Sigmoid colon (tissue), 6 donors: ENCODE measurements at regions not wholly inside any gene's neighbourhood (a gene's known extent, or its start where the extent isn't known, plus 50 kb on each side); places are given as distances from the start of the nearest gene placed in this dataset.

Source experiments
- DNase-seq: peaks from one replicate; pipeline ENCODE4 v3.0.0-alpha.2; 2019
- H3K27ac ChIP-seq, 4 donors: fragments of 200-600 bp; sonication (generic); one replicate each; pipeline ENCODE4 v1.5.1; 2016 to 2019; ENCODE audit warnings: mild to moderate bottlenecking in 1 of 4
- H3K27me3 ChIP-seq, 3 donors: fragments of 200-600 bp; sonication (generic); one replicate each; pipeline ENCODE4 v1.5.1; 2019; ENCODE audit warnings: mild to moderate bottlenecking in 1 of 3
- H3K36me3 ChIP-seq, 4 donors: fragments of 200-600 bp; sonication (generic); one replicate each; pipeline ENCODE4 v1.5.1; 2016 to 2019
- H3K4me1 ChIP-seq, 4 donors: fragments of 200-600 bp; sonication (generic); one replicate each; pipeline ENCODE4 v1.5.1; 2017 to 2019
- H3K4me3 ChIP-seq, 4 donors: fragments of 200-600 bp; sonication (generic); one replicate each; pipeline ENCODE4 v1.5.1; 2017 to 2019; ENCODE audit warnings: mild to moderate bottlenecking in 2 of 4, moderate library complexity in 1 of 4
- H3K9me3 ChIP-seq, 4 donors: fragments of 200-600 bp in 3 of 4; sonication (generic) in 3 of 4; one replicate each; pipeline versions ENCODE4 v1.5.1 to v1.6.1; 2013 to 2019
- CTCF ChIP-seq, 4 experiments: fragments of 450-650 bp in 3 of 4; fragments of 200-600 bp in 1 of 4; IDR thresholded peaks; one replicate each; pipeline ENCODE4 v1.5.1; 2016 to 2019; ENCODE audit warnings: antibody characterized with exemption in 4 of 4, mild to moderate bottlenecking in 3 of 4, moderate library complexity in 2 of 4
- EP300 ChIP-seq, 4 donors: sonication (generic); formaldehyde crosslinking; IDR thresholded peaks; one replicate each; pipeline ENCODE4 v1.6.1; 2017; ENCODE audit warnings: antibody characterized with exemption in 4 of 4
- POLR2A ChIP-seq, 2 donors: fragments of 450-650 bp; IDR thresholded peaks; one replicate each; pipeline ENCODE4 v1.6.1; 2016; ENCODE audit warnings: antibody characterized with exemption in 2 of 2, mild to moderate bottlenecking in 2 of 2, moderate library complexity in 2 of 2
- POLR2AphosphoS5 ChIP-seq, 4 donors: sonication (generic); formaldehyde crosslinking; IDR thresholded peaks; one replicate each; pipeline ENCODE4 v1.6.1; 2017; ENCODE audit warnings: antibody characterized with exemption in 4 of 4
- WGBS, 2 donors: extraction: QIAGEN DNeasy Blood & Tissue Kit; methylation state at CpG; one replicate each; pipeline ENCODE4 v1.1.7; 2013; 5-methylcytosine and 5-hydroxymethylcytosine counted together
- intact Hi-C: fragments of 100-400 bp; cut with DNase I; formaldehyde crosslinking; loops from one replicate; pipeline ENCODE4 v1.15.1; 2023
- donor health status: healthy with polysubstance abuse.
- donor health status: healthy.

DNA sequence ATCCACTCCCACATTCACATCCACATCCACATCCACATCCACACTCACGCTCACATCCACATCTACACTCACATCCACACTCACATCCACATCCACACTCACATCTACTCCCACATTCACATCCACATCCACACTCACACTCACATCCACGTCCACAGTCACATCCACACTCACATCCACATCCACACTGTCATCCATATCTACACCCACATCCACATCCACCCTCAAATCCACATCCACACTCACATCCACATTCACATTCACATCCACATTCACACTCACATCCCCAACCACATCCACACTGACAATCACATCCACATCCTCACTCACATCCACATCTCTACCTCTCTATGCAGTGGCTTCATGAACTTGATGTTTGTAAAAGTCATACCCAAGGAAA lies 190.5 kb downstream of the IRX1 start:
- H3K27ac ChIP-seq, result no peak overlapping the region
- TF ChIP-seq POLR2AphosphoS5 (IDR thresholded peaks at IDR 0.05), result no peak
- no peak for TF ChIP-seq EP300 (IDR thresholded peaks at IDR 0.05)
- TF ChIP-seq CTCF (IDR thresholded peaks at IDR 0.05), result no peak
- no peak for TF ChIP-seq POLR2A (IDR thresholded peaks at IDR 0.05)
- WGBS, 2 donors, result 80 to 93% methylated on average over 2 of the region's 2 CpGs
- intact Hi-C loops, result no loop called here
- H3K9me3 ChIP-seq, result peaks cover 0 to under 1% (median 0%) of the 10 kb centered on the region in 4 donors
- peaks cover 0 to 6% (median 4%) of the 10 kb centered on the region in 3 donors for H3K27me3 ChIP-seq
- no peak for DNase-seq
- H3K36me3 ChIP-seq, result no peaks in the 10 kb centered on the region
- H3K4me3 ChIP-seq, result no peak overlapping the region
- no peaks in the 10 kb centered on the region for H3K4me1 ChIP-seq

DNA sequence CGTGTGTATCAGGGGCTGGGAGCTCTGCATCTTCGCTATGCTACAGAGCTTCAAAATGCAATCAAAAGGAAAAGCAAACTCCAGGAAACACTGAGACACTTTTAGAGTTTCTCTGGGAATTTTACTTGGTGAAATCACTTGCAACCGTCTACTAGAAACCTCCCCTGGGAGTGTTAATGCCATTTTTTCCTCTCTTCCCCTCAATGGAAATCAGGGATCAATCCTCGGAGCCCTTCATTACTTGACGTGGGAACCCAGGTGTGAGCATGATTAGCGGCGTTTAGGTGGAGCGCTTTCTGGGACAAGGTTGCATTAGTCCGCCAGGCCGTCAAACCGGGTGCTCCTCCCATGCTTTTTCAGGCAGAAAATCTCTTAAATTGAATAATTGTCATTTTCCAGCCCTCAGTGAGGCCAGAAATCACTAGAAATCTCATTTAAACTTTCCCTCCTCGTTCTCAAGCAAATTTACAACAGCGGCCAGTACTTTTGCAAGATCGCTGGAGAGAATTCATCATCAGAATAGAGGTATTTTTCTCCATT lies 191.3 kb downstream of the IRX1 start:
- WGBS, 2 donors, result 57 to 72% methylated on average over 14 of the region's 14 CpGs
- no peak for DNase-seq
- intact Hi-C loops, result no loop called here
- H3K27ac ChIP-seq, result no peak overlapping the region
- peaks cover 0 to 6% (median 4%) of the 10 kb centered on the region in 3 donors for H3K27me3 ChIP-seq
- no peaks in the 10 kb centered on the region for H3K36me3 ChIP-seq
- no peak overlapping the region for H3K4me3 ChIP-seq
- H3K4me1 ChIP-seq, result no peaks in the 10 kb centered on the region
- no peak for TF ChIP-seq POLR2A (IDR thresholded peaks at IDR 0.05)
- no peak for TF ChIP-seq POLR2AphosphoS5 (IDR thresholded peaks at IDR 0.05)
- TF ChIP-seq EP300 (IDR thresholded peaks at IDR 0.05), result no peak
- no peak for TF ChIP-seq CTCF (IDR thresholded peaks at IDR 0.05)
- no peaks in the 10 kb centered on the region for H3K9me3 ChIP-seq

- DNase-seq, result no peak
- H3K9me3 ChIP-seq, result no peaks in the 10 kb centered on the region
- intact Hi-C loops, result no loop called here
- H3K4me1 ChIP-seq, result no peaks in the 10 kb centered on the region
- TF ChIP-seq POLR2AphosphoS5 (IDR thresholded peaks at IDR 0.05) (no peak), EP300 (IDR thresholded peaks at IDR 0.05) (no peak), POLR2A (IDR thresholded peaks at IDR 0.05) (no peak), CTCF (IDR thresholded peaks at IDR 0.05) (no peak)
- no peak overlapping the region for H3K27ac ChIP-seq
- 38 to 61% methylated on average over 10 of the region's 10 CpGs for WGBS, 2 donors
- peaks cover 0 to 6% (median 4%) of the 10 kb centered on the region in 3 donors for H3K27me3 ChIP-seq
- no peaks in the 10 kb centered on the region for H3K36me3 ChIP-seq
- no peak overlapping the region for H3K4me3 ChIP-seq
Measured at GRCh38 chr5:3787604-3788003, 192.0 kb downstream of the IRX1 start.

- Histone ChIP-seq H3K36me3 (no peaks in the 10 kb centered on the region), H3K27ac (no peak overlapping the region), H3K27me3 (peaks cover 0 to 6% (median 4%) of the 10 kb centered on the region in 3 donors), H3K9me3 (no peaks in the 10 kb centered on the region), H3K4me3 (no peak overlapping the region), H3K4me1 (no peaks in the 10 kb centered on the region)
- TF ChIP-seq CTCF (IDR thresholded peaks at IDR 0.05), result no peak
- TF ChIP-seq EP300 (IDR thresholded peaks at IDR 0.05), result no peak
- TF ChIP-seq POLR2AphosphoS5 (IDR thresholded peaks at IDR 0.05), result no peak
- intact Hi-C loops, result no loop called here
- no peak for DNase-seq
- WGBS, 2 donors, result 71 to 79% methylated on average over 14 of the region's 14 CpGs
Measured at GRCh38 chr5:3789519-3790193, 194.0 kb downstream of the IRX1 start.
